GM23338 (cell line): ENCODE measurements at regions not wholly inside any gene's neighbourhood (a gene's known extent, or its start where the extent isn't known, plus 50 kb on each side); places are given as distances from the start of the nearest gene placed in this dataset.

Experiments used
- ATAC-seq: fragments of 200-7000 bp; cut with Tn5 transposase; 3 replicates; pipeline ENCODE4 v1.9.1; 2020
- DNase-seq: peaks from one replicate; pipeline ENCODE4 v3.0.0-alpha.2; 2015; ENCODE audit warnings: low spot score
- H2AFZ ChIP-seq: fragments of 200-600 bp; sonication (generic); 2 replicates; pipeline ENCODE4 v1.8.0; 2016; ENCODE audit warnings: antibody characterized with exemption, mild to moderate bottlenecking, moderate library complexity
- H3F3A ChIP-seq: fragments of 200-600 bp; sonication (generic); replicated peaks from 2 replicates; pipeline ENCODE4 v1.8.0; 2017; ENCODE audit warnings: antibody characterized with exemption, mixed run types, low read depth
- H3K27ac ChIP-seq: fragments of 200-600 bp; sonication (generic); 2 replicates; pipeline ENCODE4 v1.6.1; 2016; ENCODE audit warnings: low read depth
- H3K27me3 ChIP-seq: fragments of 200-600 bp; sonication (generic); 2 replicates; pipeline ENCODE4 v1.8.0; 2016; ENCODE audit warnings: mild to moderate bottlenecking, mixed run types, moderate library complexity; ENCODE audit not compliant: insufficient read depth
- H3K36me3 ChIP-seq: fragments of 200-600 bp; sonication (generic); 2 replicates; pipeline ENCODE4 v1.8.0; 2016; ENCODE audit warnings: mild to moderate bottlenecking; ENCODE audit not compliant: insufficient read depth
- H3K4me1 ChIP-seq: fragments of 200-600 bp; sonication (generic); 2 replicates; pipeline ENCODE4 v1.8.0; 2016; ENCODE audit warnings: mild to moderate bottlenecking, moderate library complexity; ENCODE audit not compliant: insufficient read depth
- H3K4me2 ChIP-seq: fragments of 200-600 bp; sonication (generic); 2 replicates; pipeline ENCODE4 v1.7.1; 2017; ENCODE audit warnings: mixed run types
- H3K4me3 ChIP-seq: fragments of 200-600 bp; sonication (generic); 2 replicates; pipeline ENCODE4 v1.6.1; 2016; ENCODE audit warnings: mixed run types
- H3K79me2 ChIP-seq: fragments of 200-600 bp; sonication (generic); replicated peaks from 2 replicates; pipeline ENCODE4 v1.8.0; 2017; ENCODE audit warnings: mild to moderate bottlenecking; ENCODE audit not compliant: insufficient read depth
- H3K9me2 ChIP-seq: fragments of 200-600 bp; sonication (generic); 2 replicates; pipeline ENCODE4 v1.8.0; 2017; ENCODE audit not compliant: insufficient read depth
- H4K20me1 ChIP-seq: fragments of 200-600 bp; sonication (generic); replicated peaks from 2 replicates; pipeline ENCODE4 v1.8.0; 2017; ENCODE audit warnings: mild to moderate bottlenecking; ENCODE audit not compliant: insufficient read depth
- H3K27ac Mint-ChIP-seq: 2 replicates; pipeline ENCODE4 v1.8.0; 2020; ENCODE audit warnings: inconsistent platforms, mild to moderate bottlenecking, moderate library complexity, mixed read lengths
- H3K27me3 Mint-ChIP-seq: 3 replicates; pipeline ENCODE4 v1.8.0; 2022; ENCODE audit warnings: low read depth, mild to moderate bottlenecking, moderate library complexity, mixed read lengths, inconsistent platforms; ENCODE audit not compliant: insufficient read depth, poor library complexity
- H3K36me3 Mint-ChIP-seq: 3 replicates; pipeline ENCODE4 v1.8.0; 2021; ENCODE audit warnings: low read depth, mild to moderate bottlenecking, inconsistent platforms, moderate library complexity, mixed read lengths
- H3K4me1 Mint-ChIP-seq: 3 replicates; pipeline ENCODE4 v1.8.0; 2020; ENCODE audit warnings: mild to moderate bottlenecking, inconsistent platforms, mixed read lengths
- H3K4me3 Mint-ChIP-seq: 3 replicates; pipeline ENCODE4 v1.8.0; 2021; ENCODE audit warnings: moderate library complexity, mild to moderate bottlenecking, inconsistent platforms, mixed read lengths
- H3K9me3 Mint-ChIP-seq: 3 replicates; pipeline ENCODE4 v1.8.0; 2020; ENCODE audit warnings: moderate library complexity, mild to moderate bottlenecking, inconsistent platforms, mixed read lengths
- CREB1 ChIP-seq: fragments of 250-450 bp; sonication (Bioruptor Pico); IDR thresholded peaks from 2 replicates; pipeline ENCODE4 v1.5.0; 2020; ENCODE audit warnings: low read depth, mild to moderate bottlenecking, moderate library complexity
- CTCF ChIP-seq, 2 experiments: fragments of 200-600 bp in 1 of 2; sonication (generic) in 1 of 2; conservative IDR thresholded peaks; 2 replicates each; pipeline versions ENCODE4 v1.5.1 to v1.6.1; 2016 to 2017; ENCODE audit warnings: antibody characterized with exemption in 2 of 2, low read depth in 2 of 2, mild to moderate bottlenecking in 2 of 2, moderate library complexity in 1 of 2
- EZH2 ChIP-seq: fragments of 200-600 bp; sonication (generic); IDR thresholded peaks from one replicate; pipeline ENCODE4 v1.8.0; 2017; ENCODE audit warnings: antibody characterized with exemption, mild to moderate bottlenecking, low read depth; ENCODE audit not compliant: unreplicated experiment
- EZH2phosphoT487 ChIP-seq: fragments of 200-600 bp; sonication (generic); IDR thresholded peaks from one replicate; pipeline ENCODE4 v1.8.1; 2018; ENCODE audit warnings: antibody characterized with exemption; ENCODE audit not compliant: unreplicated experiment
- JUNB ChIP-seq: IDR thresholded peaks from one replicate; pipeline ENCODE4 v1.6.1; 2016; ENCODE audit warnings: antibody characterized with exemption; ENCODE audit not compliant: unreplicated experiment
- NANOG ChIP-seq: IDR thresholded peaks from 2 replicates; pipeline ENCODE4 v1.6.1; 2016; ENCODE audit warnings: antibody characterized with exemption, borderline replicate concordance
- POLR2AphosphoS5 ChIP-seq: IDR thresholded peaks from 2 replicates; pipeline ENCODE4 v1.6.1; 2016; ENCODE audit warnings: antibody characterized with exemption, low read depth
- STAT1 ChIP-seq: IDR thresholded peaks from one replicate; pipeline ENCODE4 v1.6.1; 2016; ENCODE audit warnings: antibody characterized with exemption; ENCODE audit not compliant: unreplicated experiment
- ZNF114 ChIP-seq: fragments of 250-450 bp; sonication (Bioruptor Pico); IDR thresholded peaks from 2 replicates; pipeline ENCODE4 v1.5.0; 2020; ENCODE audit warnings: mild to moderate bottlenecking, moderate library complexity
- ZNF331 ChIP-seq: fragments of 250-450 bp; sonication (Bioruptor Pico); IDR thresholded peaks from 2 replicates; pipeline ENCODE4 v1.5.0; 2020; ENCODE audit warnings: low read depth, mild to moderate bottlenecking, moderate library complexity
- ZNF462 ChIP-seq: fragments of 250-450 bp; sonication (Bioruptor Pico); IDR thresholded peaks from 2 replicates; pipeline ENCODE4 v1.5.0; 2020; ENCODE audit warnings: mild to moderate bottlenecking, moderate library complexity
- TF ChIP-seq, protein P1 (sequence below): IDR thresholded peaks from 2 replicates; pipeline ENCODE4 v1.6.1; 2016; ENCODE audit warnings: antibody characterized with exemption
- TF ChIP-seq, protein P2 (sequence below): IDR thresholded peaks from one replicate; pipeline ENCODE4 v1.6.1; 2018; ENCODE audit warnings: antibody characterized with exemption; ENCODE audit not compliant: unreplicated experiment

GRCh38 chr2:44098050-44098449, 70.6 kb upstream of the PPM1B start:
- H3K36me3 ChIP-seq = no peaks in the 10 kb centered on the region
- H3K79me2 ChIP-seq = no peaks in the 10 kb centered on the region
- H3K27me3 Mint-ChIP-seq = peaks cover 4% of the 10 kb centered on the region
- H3K36me3 Mint-ChIP-seq = no peaks in the 10 kb centered on the region; the same call in 2 of the 3 replicates
- peaks cover 4% of the 10 kb centered on the region for H3K4me1 Mint-ChIP-seq
- H2AFZ ChIP-seq = peak overlapping the region; percentile 83
- no peaks in the 10 kb centered on the region for H3F3A ChIP-seq
- H3K9me2 ChIP-seq = 0 out of 2 replicates have a peak, but pooled peaks cover 3% of the 10 kb centered on the region
- no peak overlapping the region for H3K4me3 Mint-ChIP-seq
- no peaks in the 10 kb centered on the region for H3K4me1 ChIP-seq
- no peak overlapping the region for H3K4me3 ChIP-seq
- TF ChIP-seq JUNB (no peak), ZNF331 (CRISPR knock-in tag) (no peak), CTCF (conservative IDR thresholded peaks at IDR 0.05; ENCODE audit: low read depth in 2 of 2) (no peak), NANOG (no peak), CREB1 (CRISPR knock-in tag) (no peak), STAT1 (no peak), ZNF462 (CRISPR knock-in tag) (no peak), POLR2AphosphoS5 (no peak), EZH2 (no peak), ZNF114 (CRISPR knock-in tag) (no peak), EZH2phosphoT487 (no peak)
- TF ChIP-seq, protein P1, sequence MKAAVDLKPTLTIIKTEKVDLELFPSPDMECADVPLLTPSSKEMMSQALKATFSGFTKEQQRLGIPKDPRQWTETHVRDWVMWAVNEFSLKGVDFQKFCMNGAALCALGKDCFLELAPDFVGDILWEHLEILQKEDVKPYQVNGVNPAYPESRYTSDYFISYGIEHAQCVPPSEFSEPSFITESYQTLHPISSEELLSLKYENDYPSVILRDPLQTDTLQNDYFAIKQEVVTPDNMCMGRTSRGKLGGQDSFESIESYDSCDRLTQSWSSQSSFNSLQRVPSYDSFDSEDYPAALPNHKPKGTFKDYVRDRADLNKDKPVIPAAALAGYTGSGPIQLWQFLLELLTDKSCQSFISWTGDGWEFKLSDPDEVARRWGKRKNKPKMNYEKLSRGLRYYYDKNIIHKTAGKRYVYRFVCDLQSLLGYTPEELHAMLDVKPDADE = no peak
- TF ChIP-seq, protein P2, sequence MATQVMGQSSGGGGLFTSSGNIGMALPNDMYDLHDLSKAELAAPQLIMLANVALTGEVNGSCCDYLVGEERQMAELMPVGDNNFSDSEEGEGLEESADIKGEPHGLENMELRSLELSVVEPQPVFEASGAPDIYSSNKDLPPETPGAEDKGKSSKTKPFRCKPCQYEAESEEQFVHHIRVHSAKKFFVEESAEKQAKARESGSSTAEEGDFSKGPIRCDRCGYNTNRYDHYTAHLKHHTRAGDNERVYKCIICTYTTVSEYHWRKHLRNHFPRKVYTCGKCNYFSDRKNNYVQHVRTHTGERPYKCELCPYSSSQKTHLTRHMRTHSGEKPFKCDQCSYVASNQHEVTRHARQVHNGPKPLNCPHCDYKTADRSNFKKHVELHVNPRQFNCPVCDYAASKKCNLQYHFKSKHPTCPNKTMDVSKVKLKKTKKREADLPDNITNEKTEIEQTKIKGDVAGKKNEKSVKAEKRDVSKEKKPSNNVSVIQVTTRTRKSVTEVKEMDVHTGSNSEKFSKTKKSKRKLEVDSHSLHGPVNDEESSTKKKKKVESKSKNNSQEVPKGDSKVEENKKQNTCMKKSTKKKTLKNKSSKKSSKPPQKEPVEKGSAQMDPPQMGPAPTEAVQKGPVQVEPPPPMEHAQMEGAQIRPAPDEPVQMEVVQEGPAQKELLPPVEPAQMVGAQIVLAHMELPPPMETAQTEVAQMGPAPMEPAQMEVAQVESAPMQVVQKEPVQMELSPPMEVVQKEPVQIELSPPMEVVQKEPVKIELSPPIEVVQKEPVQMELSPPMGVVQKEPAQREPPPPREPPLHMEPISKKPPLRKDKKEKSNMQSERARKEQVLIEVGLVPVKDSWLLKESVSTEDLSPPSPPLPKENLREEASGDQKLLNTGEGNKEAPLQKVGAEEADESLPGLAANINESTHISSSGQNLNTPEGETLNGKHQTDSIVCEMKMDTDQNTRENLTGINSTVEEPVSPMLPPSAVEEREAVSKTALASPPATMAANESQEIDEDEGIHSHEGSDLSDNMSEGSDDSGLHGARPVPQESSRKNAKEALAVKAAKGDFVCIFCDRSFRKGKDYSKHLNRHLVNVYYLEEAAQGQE = no peak
- H3K27ac ChIP-seq = no peak overlapping the region
- H3K4me2 ChIP-seq = no peak overlapping the region
- DNase-seq (no peak), ATAC-seq (no peak)
- H3K27me3 ChIP-seq = no peaks in the 10 kb centered on the region
- no peaks in the 10 kb centered on the region for H4K20me1 ChIP-seq
- H3K27ac Mint-ChIP-seq = no peak overlapping the region; the same call in 1 of the 2 replicates
- H3K9me3 Mint-ChIP-seq = peaks cover 4% of the 10 kb centered on the region; the same call in 2 of the 3 replicates
